DOHH2 (cell line): ENCODE measurements at regions not wholly inside any gene's neighbourhood (a gene's known extent, or its start where the extent isn't known, plus 50 kb on each side); places are given as distances from the start of the nearest gene placed in this dataset.

Experiments used
- CTCF ChIP-seq: fragments of 200-600 bp; sonication (generic); IDR thresholded peaks from one replicate; pipeline ENCODE4 v1.5.1; 2014; ENCODE audit warnings: antibody characterized with exemption, mild to moderate bottlenecking, low read depth, low read length; ENCODE audit not compliant: poor library complexity, severe bottlenecking
- EZH2phosphoT487 ChIP-seq: fragments of 200-600 bp; sonication (generic); IDR thresholded peaks from 2 replicates; pipeline ENCODE4 v1.6.1; 2017; ENCODE audit warnings: borderline replicate concordance, mild to moderate bottlenecking, antibody characterized with exemption, low read length, moderate library complexity, mixed read lengths

GRCh38 chr6:158897236-158897635, 78.1 kb upstream of the EZR start:
- no peak for TF ChIP-seq CTCF
- TF ChIP-seq EZH2phosphoT487, result no peak
